NCI-H1105 (cell line): ENCODE measurements at regions not wholly inside any gene's neighbourhood (a gene's known extent, or its start where the extent isn't known, plus 50 kb on each side); places are given as distances from the start of the nearest gene placed in this dataset.

Experiments used
- DNase-seq: peaks from one replicate; lab custom pipeline; 2025; lab: John Stamatoyannopoulos, UW

GRCh38 chr6:142682985-142683384 lies 262.0 kb downstream of the HIVEP2 start:
- DNase-seq = no peak

GRCh38 chr6:142683714-142684141 lies 261.2 kb downstream of the HIVEP2 start:
- DNase-seq = no peak

- DNase-seq = no peak
Observed at GRCh38 chr6:142684371-142684770, 260.6 kb downstream of the HIVEP2 start.

GRCh38 chr6:142685852-142686506 lies 259.0 kb downstream of the HIVEP2 start:
- DNase-seq = no peak

GRCh38 chr6:142686507-142686887 lies 258.5 kb downstream of the HIVEP2 start:
- DNase-seq = no peak

- peak; percentile 23 for DNase-seq
Observed at GRCh38 chr6:142692942-142693341, 252.0 kb downstream of the HIVEP2 start.

- no peak for DNase-seq
Observed at GRCh38 chr6:142693441-142693840, 251.5 kb downstream of the HIVEP2 start.

GRCh38 chr6:142694054-142694453 lies 250.9 kb downstream of the HIVEP2 start:
- DNase-seq = no peak

GRCh38 chr6:142695016-142695415 lies 250.0 kb downstream of the HIVEP2 start:
- no peak for DNase-seq

- no peak for DNase-seq
Observed at GRCh38 chr6:142696123-142697000, 248.6 kb downstream of the HIVEP2 start.

GRCh38 chr6:142697001-142697335 lies 248.0 kb downstream of the HIVEP2 start:
- DNase-seq = no peak

- no peak for DNase-seq
Observed at GRCh38 chr6:142697922-142698321, 247.1 kb downstream of the HIVEP2 start.

GRCh38 chr6:142698751-142699150 lies 246.2 kb downstream of the HIVEP2 start:
- no peak for DNase-seq

- no peak for DNase-seq
Observed at GRCh38 chr6:142699391-142699790, 245.6 kb downstream of the HIVEP2 start.

- no peak for DNase-seq
Observed at GRCh38 chr6:142700032-142700431, 244.9 kb downstream of the HIVEP2 start.

GRCh38 chr6:142700671-142701312 lies 244.2 kb downstream of the HIVEP2 start:
- DNase-seq = no peak
